G401.6 (cell line): ENCODE measurements at regions not wholly inside any gene's neighbourhood (a gene's known extent, or its start where the extent isn't known, plus 50 kb on each side); places are given as distances from the start of the nearest gene placed in this dataset.

Experiments
- FAIRE-seq: peaks from 2 replicates; lab custom pipeline; 2012; peaks lifted over from hg19 to GRCh38; lab: Jason Lieb, UNC

GRCh38 chr18:76121011-76121410 is 374.0 kb downstream of the ZNF516 start:
- no peak for FAIRE-seq

- no peak for FAIRE-seq
Measured at GRCh38 chr18:76115580-76115979, 379.5 kb downstream of the ZNF516 start.

- FAIRE-seq = no peak
Measured at GRCh38 chr18:76113101-76113500, 381.9 kb downstream of the ZNF516 start.

- FAIRE-seq = no peak
Measured at GRCh38 chr18:76102626-76103025, 392.4 kb downstream of the ZNF516 start.

- no peak for FAIRE-seq
Measured at GRCh38 chr18:76102156-76102555, 392.9 kb downstream of the ZNF516 start.

GRCh38 chr18:76099931-76100457 is 395.0 kb downstream of the ZNF516 start:
- no peak for FAIRE-seq

GRCh38 chr18:76098674-76099411 is 396.2 kb downstream of the ZNF516 start:
- FAIRE-seq = no peak

GRCh38 chr18:76081536-76081935 is 413.5 kb downstream of the ZNF516 start:
- FAIRE-seq = no peak

GRCh38 chr18:76080430-76080829 is 414.6 kb downstream of the ZNF516 start:
- FAIRE-seq = no peak

GRCh38 chr18:76075777-76076176 is 419.3 kb downstream of the ZNF516 start:
- no peak for FAIRE-seq

- no peak for FAIRE-seq
Measured at GRCh38 chr18:76064998-76065397, 430.0 kb downstream of the ZNF516 start.

GRCh38 chr18:76058146-76058545 is 436.9 kb downstream of the ZNF516 start:
- no peak for FAIRE-seq

- no peak for FAIRE-seq
Measured at GRCh38 chr18:76057386-76057785, 437.7 kb downstream of the ZNF516 start.

GRCh38 chr18:76056471-76057110 is 438.5 kb downstream of the ZNF516 start:
- no peak for FAIRE-seq

- no peak for FAIRE-seq
Measured at GRCh38 chr18:76055578-76055977, 439.5 kb downstream of the ZNF516 start.

GRCh38 chr18:76055025-76055424 is 440.0 kb downstream of the ZNF516 start:
- FAIRE-seq = no peak

- no peak for FAIRE-seq
Measured at GRCh38 chr18:76054156-76054555, 440.9 kb downstream of the ZNF516 start.

GRCh38 chr18:76053551-76053950 is 441.5 kb downstream of the ZNF516 start:
- FAIRE-seq = no peak

- no peak for FAIRE-seq
Measured at GRCh38 chr18:76052227-76052595, 442.8 kb downstream of the ZNF516 start.

- FAIRE-seq = no peak
Measured at GRCh38 chr18:76051396-76052226, 443.4 kb downstream of the ZNF516 start.

GRCh38 chr18:76046221-76046620 is 448.8 kb downstream of the ZNF516 start:
- FAIRE-seq = no peak

GRCh38 chr18:76042511-76042910 is 452.5 kb downstream of the ZNF516 start:
- no peak for FAIRE-seq

- no peak for FAIRE-seq
Measured at GRCh38 chr18:76018210-76018609, 476.8 kb downstream of the ZNF516 start.
